HEK293 (cell line): ENCODE measurements at regions not wholly inside any gene's neighbourhood (a gene's known extent, or its start where the extent isn't known, plus 50 kb on each side); places are given as distances from the start of the nearest gene placed in this dataset.

Source experiments
- IKZF3 ChIP-seq: fragments of 450-650 bp; IDR thresholded peaks from 2 replicates; pipeline ENCODE4 v1.5.0; 2018; ENCODE audit warnings: missing biosample characterization, mild to moderate bottlenecking, missing genetic modification characterization, moderate library complexity
- KLF7 ChIP-seq: fragments of 450-650 bp; formaldehyde crosslinking; IDR thresholded peaks from 2 replicates; pipeline ENCODE4 v1.5.1; 2016; ENCODE audit warnings: missing biosample characterization, missing genetic modification characterization, borderline replicate concordance
- ZBTB49 ChIP-seq: fragments of 450-650 bp; formaldehyde crosslinking; IDR thresholded peaks from 2 replicates; pipeline ENCODE4 v1.5.1; 2016; ENCODE audit warnings: missing biosample characterization, missing genetic modification characterization, low read depth
- ZNF174 ChIP-seq: fragments of 450-650 bp; formaldehyde crosslinking; IDR thresholded peaks from 2 replicates; pipeline ENCODE4 v1.5.0; 2017; ENCODE audit warnings: missing biosample characterization, mild to moderate bottlenecking, missing genetic modification characterization
- ZNF48 ChIP-seq: fragments of 450-650 bp; formaldehyde crosslinking; IDR thresholded peaks from 2 replicates; pipeline ENCODE4 v1.5.1; 2016; ENCODE audit warnings: missing biosample characterization, missing genetic modification characterization
- ZNF580 ChIP-seq: fragments of 450-650 bp; formaldehyde crosslinking; IDR thresholded peaks from 2 replicates; pipeline ENCODE4 v1.5.1; 2016; ENCODE audit warnings: missing biosample characterization, missing genetic modification characterization
- ZNF629 ChIP-seq: fragments of 450-650 bp; formaldehyde crosslinking; IDR thresholded peaks from 2 replicates; pipeline ENCODE4 v1.5.1; 2017; ENCODE audit warnings: missing biosample characterization, missing genetic modification characterization
- TF ChIP-seq, protein P1 (sequence below): fragments of 450-650 bp; formaldehyde crosslinking; IDR thresholded peaks from 2 replicates; pipeline ENCODE4 v1.5.1; 2016; ENCODE audit warnings: missing biosample characterization, missing genetic modification characterization

- TF ChIP-seq IKZF3 (tag by site-specific recombination) (no peak), ZBTB49 (no peak), ZNF629 (tag by site-specific recombination) (no peak), KLF7 (tag by site-specific recombination) (no peak), ZNF580 (tag by site-specific recombination) (no peak), ZNF174 (no peak), ZNF48 (tag by site-specific recombination) (no peak)
- TF ChIP-seq, protein P1, sequence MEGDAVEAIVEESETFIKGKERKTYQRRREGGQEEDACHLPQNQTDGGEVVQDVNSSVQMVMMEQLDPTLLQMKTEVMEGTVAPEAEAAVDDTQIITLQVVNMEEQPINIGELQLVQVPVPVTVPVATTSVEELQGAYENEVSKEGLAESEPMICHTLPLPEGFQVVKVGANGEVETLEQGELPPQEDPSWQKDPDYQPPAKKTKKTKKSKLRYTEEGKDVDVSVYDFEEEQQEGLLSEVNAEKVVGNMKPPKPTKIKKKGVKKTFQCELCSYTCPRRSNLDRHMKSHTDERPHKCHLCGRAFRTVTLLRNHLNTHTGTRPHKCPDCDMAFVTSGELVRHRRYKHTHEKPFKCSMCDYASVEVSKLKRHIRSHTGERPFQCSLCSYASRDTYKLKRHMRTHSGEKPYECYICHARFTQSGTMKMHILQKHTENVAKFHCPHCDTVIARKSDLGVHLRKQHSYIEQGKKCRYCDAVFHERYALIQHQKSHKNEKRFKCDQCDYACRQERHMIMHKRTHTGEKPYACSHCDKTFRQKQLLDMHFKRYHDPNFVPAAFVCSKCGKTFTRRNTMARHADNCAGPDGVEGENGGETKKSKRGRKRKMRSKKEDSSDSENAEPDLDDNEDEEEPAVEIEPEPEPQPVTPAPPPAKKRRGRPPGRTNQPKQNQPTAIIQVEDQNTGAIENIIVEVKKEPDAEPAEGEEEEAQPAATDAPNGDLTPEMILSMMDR (tag by site-specific recombination) = no peak
Observed at GRCh38 chr9:8074713-8075286, 275.2 kb upstream of the DMAC1 start.
